MCF 10A (cell line): ENCODE measurements at regions not wholly inside any gene's neighbourhood (a gene's known extent, or its start where the extent isn't known, plus 50 kb on each side); places are given as distances from the start of the nearest gene placed in this dataset.

Experiments used
- BruUV-seq: library from RNA; stranded (reverse); fragments of 400-500 nt; replicated peaks from 2 replicates; lab custom pipeline; 2021; lab: Mats Ljungman, UMichigan
- CTCF ChIA-PET: fragments of 300-600 bp; sonication (Branson Sonifier 250); formaldehyde crosslinking; extraction: SDS; loops from one replicate; lab custom pipeline; 2021; ENCODE audit warnings: antibody characterized with exemption, inconsistent platforms; lab: Yijun Ruan, JAX
- POLR2A ChIA-PET: fragments of 300-600, 350-650 bp; sonication (Branson Sonifier 250); formaldehyde crosslinking; extraction: SDS; loops from one replicate; lab custom pipeline; 2020; ENCODE audit warnings: antibody characterized with exemption, inconsistent platforms; lab: Yijun Ruan, JAX
- DNase-seq: peaks from one replicate; pipeline ENCODE4 v3.0.0-alpha.2; 2018; ENCODE audit not compliant: unreplicated experiment
- H3K27ac Mint-ChIP-seq: one replicate; pipeline ENCODE4 v1.8.0; 2022; ENCODE audit warnings: mild to moderate bottlenecking, low read depth, mixed read lengths; ENCODE audit not compliant: unreplicated experiment
- H3K27me3 Mint-ChIP-seq: one replicate; pipeline ENCODE4 v1.8.0; 2022; ENCODE audit warnings: mixed read lengths; ENCODE audit not compliant: insufficient read depth, unreplicated experiment
- H3K36me3 Mint-ChIP-seq: one replicate; pipeline ENCODE4 v1.8.0; 2022; ENCODE audit warnings: mild to moderate bottlenecking, moderate library complexity, mixed read lengths; ENCODE audit not compliant: insufficient read depth, unreplicated experiment
- H3K4me1 Mint-ChIP-seq: one replicate; pipeline ENCODE4 v1.8.0; 2022; ENCODE audit warnings: mixed read lengths; ENCODE audit not compliant: insufficient read depth, unreplicated experiment
- H3K4me3 Mint-ChIP-seq: one replicate; pipeline ENCODE4 v1.8.0; 2022; ENCODE audit warnings: mild to moderate bottlenecking, moderate library complexity, mixed read lengths; ENCODE audit not compliant: unreplicated experiment
- H3K9me3 Mint-ChIP-seq: one replicate; pipeline ENCODE4 v1.8.0; 2022; ENCODE audit warnings: mixed read lengths; ENCODE audit not compliant: unreplicated experiment
- CTCF ChIP-seq: fragments of 200-600 bp; IDR thresholded peaks from one replicate; pipeline ENCODE4 v1.8.0; 2022; ENCODE audit warnings: antibody characterized with exemption, mild to moderate bottlenecking; ENCODE audit not compliant: unreplicated experiment
- intact Hi-C: fragments of 100-400 bp; cut with micrococcal nuclease; formaldehyde crosslinking; loops from 2 replicates; pipeline ENCODE4 v1.14.1; 2022

- H3K4me1 Mint-ChIP-seq: no peaks in the 10 kb centered on the region
- CTCF ChIA-PET: interaction anchor here (0.6 kb wide), 1 partner anchor 158 kb away, joined by 3 read pairs; no protein-coding TSS in a partner anchor
- H3K27ac Mint-ChIP-seq: no peak overlapping the region
Measured at GRCh38 chr1:177495878-177496277, 325.1 kb downstream of the BRINP2 start.

GRCh38 chr1:177490786-177491185 lies 320.0 kb downstream of the BRINP2 start:
- DNase-seq: no peak
- Mint-ChIP-seq H3K4me3 (no peak overlapping the region), H3K36me3 (no peaks in the 10 kb centered on the region), H3K9me3 (no peaks in the 10 kb centered on the region), H3K4me1 (no peaks in the 10 kb centered on the region), H3K27ac (no peak overlapping the region), H3K27me3 (no peaks in the 10 kb centered on the region)
- TF ChIP-seq CTCF: no peak
- ChIA-PET POLR2A (no interaction called here), CTCF (interaction anchor here (0.6 to 2.2 kb wide), 2 partner anchors 11 to 594 kb away, joined by 3 to 8 read pairs; no protein-coding TSS in a partner anchor)
- no TSS peak for BruUV-seq
- intact Hi-C loops: no loop called here

More at GRCh38 chr1:177495878-177496277, 325.1 kb downstream of the BRINP2 start:
- no peaks in the 10 kb centered on the region for H3K36me3 Mint-ChIP-seq
- no peak for TF ChIP-seq CTCF
- H3K27me3 Mint-ChIP-seq: no peaks in the 10 kb centered on the region
- intact Hi-C loops: no loop called here
- no peak for DNase-seq
- no TSS peak for BruUV-seq
- POLR2A ChIA-PET: no interaction called here
- H3K9me3 Mint-ChIP-seq: no peaks in the 10 kb centered on the region
- no peak overlapping the region for H3K4me3 Mint-ChIP-seq

- ChIA-PET CTCF (interaction anchor here (0.6 to 2.2 kb wide), 2 partner anchors 12 to 593 kb away, joined by 3 to 8 read pairs; no protein-coding TSS in a partner anchor), POLR2A (no interaction called here)
- no peak for TF ChIP-seq CTCF
Measured at GRCh38 chr1:177490036-177490639, 319.4 kb downstream of the BRINP2 start.

GRCh38 chr1:177488722-177489121 lies 318.0 kb downstream of the BRINP2 start:
- no peak for TF ChIP-seq CTCF
- intact Hi-C loops: no loop called here
- Mint-ChIP-seq H3K9me3 (no peaks in the 10 kb centered on the region), H3K27ac (no peak overlapping the region), H3K4me1 (no peaks in the 10 kb centered on the region), H3K27me3 (no peaks in the 10 kb centered on the region), H3K4me3 (no peak overlapping the region), H3K36me3 (no peaks in the 10 kb centered on the region)
- ChIA-PET POLR2A (no interaction called here), CTCF (no interaction called here)
- BruUV-seq: no TSS peak
- no peak for DNase-seq

More at GRCh38 chr1:177490036-177490639, 319.4 kb downstream of the BRINP2 start:
- Mint-ChIP-seq H3K27me3 (no peaks in the 10 kb centered on the region), H3K9me3 (no peaks in the 10 kb centered on the region), H3K27ac (no peak overlapping the region), H3K36me3 (no peaks in the 10 kb centered on the region), H3K4me3 (no peak overlapping the region), H3K4me1 (no peaks in the 10 kb centered on the region)
- DNase-seq: no peak
- no TSS peak for BruUV-seq
- intact Hi-C loops: no loop called here
